Fibroblast of pulmonary artery (primary cell): ENCODE measurements at regions not wholly inside any gene's neighbourhood (a gene's known extent, or its start where the extent isn't known, plus 50 kb on each side); places are given as distances from the start of the nearest gene placed in this dataset.

Experiments
- DNase-seq: peaks from one replicate; pipeline ENCODE4 v3.0.0-alpha.2; 2010; ENCODE audit warnings: low read depth
- H3K4me3 ChIP-seq: replicated peaks from 2 replicates; pipeline ENCODE4 v1.5.1; 2011; ENCODE audit warnings: low read depth, mild to moderate bottlenecking, control low read depth, low read length, moderate library complexity
- CTCF ChIP-seq: IDR thresholded peaks from 2 replicates; pipeline ENCODE4 v1.5.1; 2011; ENCODE audit warnings: mild to moderate bottlenecking, control low read depth, low read length, inconsistent platforms; ENCODE audit errors: missing control alignments

- no peak for DNase-seq
- no peak overlapping the region for H3K4me3 ChIP-seq
- no peak for TF ChIP-seq CTCF
Observed at GRCh38 chr2:181252262-181253148, 204.7 kb upstream of the ITGA4 start.

- no peak overlapping the region for H3K4me3 ChIP-seq
- no peak for DNase-seq
- no peak for TF ChIP-seq CTCF
Observed at GRCh38 chr2:181253438-181253837, 203.7 kb upstream of the ITGA4 start.

- H3K4me3 ChIP-seq, result no peak overlapping the region
- DNase-seq, result no peak
- no peak for TF ChIP-seq CTCF
Observed at GRCh38 chr2:181255651-181256050, 201.5 kb upstream of the ITGA4 start.

- peak; percentile 73 for DNase-seq
- H3K4me3 ChIP-seq, result no peak overlapping the region
- TF ChIP-seq CTCF, result no peak
Observed at GRCh38 chr2:181258720-181259119, 198.5 kb upstream of the ITGA4 start.

GRCh38 chr2:181262782-181263181, 194.4 kb upstream of the ITGA4 start:
- no peak overlapping the region for H3K4me3 ChIP-seq
- TF ChIP-seq CTCF, result no peak
- no peak for DNase-seq

- no peak for DNase-seq
- TF ChIP-seq CTCF, result no peak
- no peak overlapping the region for H3K4me3 ChIP-seq
Observed at GRCh38 chr2:181264001-181264400, 193.2 kb upstream of the ITGA4 start.

GRCh38 chr2:181264441-181264840, 192.7 kb upstream of the ITGA4 start:
- no peak for TF ChIP-seq CTCF
- no peak for DNase-seq
- no peak overlapping the region for H3K4me3 ChIP-seq
